Embryonic facial prominence (tissue), 1 donor: ENCODE measurements at regions not wholly inside any gene's neighbourhood (a gene's known extent, or its start where the extent isn't known, plus 50 kb on each side); places are given as distances from the start of the nearest gene placed in this dataset.

ENCODE experiments used
- DNase-seq: peaks from one replicate; pipeline ENCODE4 v3.0.0-alpha.2; 2016; ENCODE audit errors: extremely low spot score

- DNase-seq, result no peak
Observed at GRCh38 chr17:79398441-79398840, 212.4 kb downstream of the RBFOX3 start.

DNA sequence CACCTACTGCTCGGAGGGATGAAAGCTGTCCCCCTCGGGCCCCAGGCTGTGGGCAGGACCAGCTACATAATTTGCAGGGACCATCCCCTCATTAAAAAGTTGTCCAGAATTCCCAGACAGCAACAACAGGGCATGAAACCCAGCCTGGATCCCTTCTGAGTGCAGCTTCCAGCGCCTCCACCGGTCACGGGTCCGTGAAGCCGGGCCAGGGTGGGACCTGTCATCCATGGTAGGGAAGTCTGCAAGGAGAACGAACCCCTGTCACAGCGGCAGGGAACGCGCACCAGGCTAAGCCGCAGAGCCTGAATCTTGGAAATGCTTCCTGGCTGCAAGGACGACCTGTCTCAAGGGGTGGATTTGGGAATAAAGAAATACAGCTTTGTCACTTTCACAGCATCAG lies 214.2 kb downstream of the RBFOX3 start:
- no peak for DNase-seq

GRCh38 chr17:79395545-79395944 lies 215.3 kb downstream of the RBFOX3 start:
- DNase-seq, result no peak

DNA sequence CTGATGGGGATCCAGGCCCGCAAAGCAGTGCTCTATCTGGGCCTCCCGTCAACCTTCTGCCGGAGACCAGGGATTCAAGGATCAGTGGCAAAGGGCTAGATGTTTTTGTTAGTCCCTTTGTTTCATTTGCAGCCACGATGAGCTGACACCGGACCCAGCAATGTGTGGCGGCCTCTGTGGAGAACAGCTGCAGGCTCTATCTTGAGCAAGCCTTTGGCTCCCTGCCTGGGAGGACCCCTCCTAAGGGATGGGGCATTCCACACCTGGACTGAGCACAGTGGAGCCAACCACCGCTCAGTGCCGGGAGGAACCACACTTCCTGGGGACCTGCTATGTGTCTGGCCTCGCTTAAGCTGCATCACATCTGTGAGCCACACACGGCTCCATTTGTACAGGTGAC lies 215.8 kb downstream of the RBFOX3 start:
- no peak for DNase-seq

DNA sequence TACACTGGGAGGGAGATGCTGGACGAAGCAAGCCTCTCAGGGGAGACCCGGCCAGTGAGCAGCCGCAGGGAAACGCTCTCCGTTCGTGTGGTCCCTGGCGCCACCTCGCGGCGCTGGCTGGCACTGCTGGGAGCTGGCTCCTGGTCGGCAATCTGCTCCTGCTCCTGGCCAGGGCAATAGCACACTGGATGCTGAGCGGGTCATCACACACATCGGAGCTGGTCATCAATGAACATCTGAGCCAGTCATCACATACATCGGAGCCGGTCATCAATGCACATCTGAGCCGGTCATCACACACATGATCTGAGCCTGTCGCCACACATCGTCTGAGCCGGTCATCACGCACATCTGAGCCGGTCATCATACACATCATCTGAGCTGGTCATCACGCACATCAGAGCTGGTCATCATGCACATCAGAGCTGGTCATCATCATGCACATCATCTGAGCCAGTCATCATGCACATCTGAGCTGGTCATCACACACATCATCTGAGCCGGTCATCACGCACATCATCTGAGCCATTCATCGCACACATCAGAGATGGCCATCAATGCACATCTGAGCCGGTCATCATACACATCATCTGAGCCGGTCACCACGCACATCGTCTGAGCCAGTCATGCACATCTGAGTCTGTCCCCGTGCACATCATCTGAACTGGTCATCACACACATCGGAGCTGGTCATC lies 217.3 kb downstream of the RBFOX3 start:
- peak; percentile 45 for DNase-seq

- DNase-seq, result no peak
Observed at GRCh38 chr17:79392598-79392997, 218.3 kb downstream of the RBFOX3 start.

GRCh38 chr17:79391376-79392233 lies 219.2 kb downstream of the RBFOX3 start:
- DNase-seq, result peak; percentile 48

- no peak for DNase-seq
Observed at GRCh38 chr17:79389896-79390295, 221.0 kb downstream of the RBFOX3 start.

- no peak for DNase-seq
Observed at GRCh38 chr17:79388556-79389295, 222.1 kb downstream of the RBFOX3 start.

GRCh38 chr17:79387783-79388182 lies 223.1 kb downstream of the RBFOX3 start:
- no peak for DNase-seq

- DNase-seq, result no peak
Observed at GRCh38 chr17:79385962-79386563, 224.8 kb downstream of the RBFOX3 start.

DNA sequence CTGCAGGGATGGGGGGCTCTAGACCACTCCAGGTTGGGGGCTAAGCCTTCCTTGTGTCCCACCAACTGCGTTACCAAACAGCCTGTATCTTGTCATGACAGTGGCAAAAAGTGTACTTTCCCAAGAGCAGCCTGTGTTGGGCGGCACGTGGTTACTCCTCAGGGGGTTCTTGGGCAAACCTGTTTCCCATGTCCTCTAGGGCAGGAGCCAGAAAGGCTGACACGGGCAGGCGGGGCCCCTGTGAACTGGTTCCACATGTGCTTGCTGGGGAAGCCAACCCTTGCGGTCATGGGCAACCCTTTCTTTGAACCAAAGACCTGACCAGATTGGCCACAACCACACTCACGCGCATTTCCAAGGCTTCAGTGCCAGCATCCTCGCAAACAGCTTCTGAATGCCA lies 228.5 kb downstream of the RBFOX3 start:
- DNase-seq, result no peak

DNA sequence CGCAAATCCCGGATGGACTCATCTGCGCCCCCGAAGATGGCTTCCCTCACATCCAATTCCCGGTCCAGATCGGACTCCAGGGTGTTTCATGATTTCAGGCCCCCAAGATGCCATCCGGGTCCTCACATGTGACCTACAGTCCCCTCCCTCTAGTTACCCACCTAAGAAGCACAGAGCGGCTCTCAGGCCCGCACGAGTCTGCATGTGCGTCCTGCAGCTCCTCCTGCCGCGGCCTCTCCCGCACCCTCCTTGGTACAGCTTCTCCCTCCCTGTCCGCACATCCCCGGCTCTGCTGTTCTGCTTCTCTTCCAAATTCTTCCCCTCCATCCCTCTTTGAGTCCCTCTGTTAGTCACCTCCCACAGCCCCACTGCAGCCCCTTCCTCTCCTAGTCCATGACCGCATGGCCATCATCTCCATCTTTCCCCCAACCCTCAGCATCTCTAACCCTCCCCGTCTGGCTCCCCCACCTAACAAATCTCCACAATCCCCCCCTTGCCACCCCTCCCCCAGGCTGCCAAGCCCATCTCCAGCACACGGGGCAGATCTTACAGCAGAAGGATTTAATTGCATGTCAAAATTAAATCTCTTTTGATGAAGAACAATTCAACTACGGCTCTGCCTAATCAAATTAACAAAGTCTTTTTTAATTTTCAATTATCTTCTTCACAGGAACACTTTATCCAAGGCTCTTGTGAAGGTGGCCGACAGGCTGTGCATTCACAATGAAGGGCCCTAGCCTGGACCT lies 231.0 kb downstream of the RBFOX3 start:
- DNase-seq, result no peak

DNA sequence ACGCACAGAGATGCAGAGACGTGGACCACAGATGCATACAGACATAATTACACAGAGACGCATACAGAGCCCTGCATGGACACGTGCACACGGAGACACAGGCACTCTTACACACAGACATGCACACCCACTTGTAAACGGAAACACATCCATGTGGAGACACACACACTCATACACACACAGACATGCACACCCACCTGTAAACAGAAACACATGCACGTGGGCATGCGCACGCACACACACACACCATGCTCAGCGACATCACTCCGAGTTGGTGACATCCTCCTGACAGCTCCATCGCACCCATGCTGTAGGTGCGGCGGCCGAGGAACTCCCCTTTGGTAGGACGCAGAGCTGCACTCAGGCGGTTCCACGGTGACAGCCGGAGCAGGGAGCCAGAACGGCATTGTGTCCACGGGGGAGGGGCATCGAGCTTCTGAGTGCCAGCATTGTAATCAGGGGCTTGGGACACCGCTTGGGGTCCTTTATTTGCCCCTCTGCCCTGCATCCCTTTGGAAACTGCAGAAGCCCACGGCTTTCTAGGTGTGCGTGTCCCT lies 233.5 kb downstream of the RBFOX3 start:
- no peak for DNase-seq

GRCh38 chr17:79374807-79375206 lies 236.0 kb downstream of the RBFOX3 start:
- no peak for DNase-seq

DNA sequence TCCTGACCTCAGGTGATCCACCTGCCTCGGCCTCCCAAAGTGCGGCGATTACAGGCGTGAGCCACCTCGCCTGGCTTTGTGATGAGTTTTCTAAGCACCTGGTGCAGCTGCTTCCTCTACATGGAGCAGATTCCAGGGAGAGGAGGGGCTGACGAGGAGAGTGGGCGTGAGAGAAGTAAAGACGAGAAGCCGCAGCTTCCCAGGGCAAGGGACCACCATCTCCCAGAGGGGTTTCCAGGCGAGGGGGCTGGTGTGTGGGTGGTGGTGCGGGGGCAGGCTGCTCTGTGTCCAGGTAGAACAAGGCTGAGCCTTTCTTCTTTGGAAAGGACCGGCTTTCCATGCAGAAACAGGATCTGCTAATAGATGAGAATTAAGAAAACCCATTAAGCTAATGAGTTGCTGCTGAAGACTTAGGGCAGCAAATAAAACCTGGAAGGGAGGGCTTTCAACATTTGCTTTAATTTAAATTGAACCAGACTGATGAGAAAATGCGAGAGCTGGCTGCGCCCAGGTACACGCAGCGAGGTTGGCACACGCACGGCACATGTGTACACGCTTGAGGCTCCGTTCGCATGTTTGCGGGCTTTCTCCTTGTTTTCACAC lies 236.7 kb downstream of the RBFOX3 start:
- no peak for DNase-seq

DNA sequence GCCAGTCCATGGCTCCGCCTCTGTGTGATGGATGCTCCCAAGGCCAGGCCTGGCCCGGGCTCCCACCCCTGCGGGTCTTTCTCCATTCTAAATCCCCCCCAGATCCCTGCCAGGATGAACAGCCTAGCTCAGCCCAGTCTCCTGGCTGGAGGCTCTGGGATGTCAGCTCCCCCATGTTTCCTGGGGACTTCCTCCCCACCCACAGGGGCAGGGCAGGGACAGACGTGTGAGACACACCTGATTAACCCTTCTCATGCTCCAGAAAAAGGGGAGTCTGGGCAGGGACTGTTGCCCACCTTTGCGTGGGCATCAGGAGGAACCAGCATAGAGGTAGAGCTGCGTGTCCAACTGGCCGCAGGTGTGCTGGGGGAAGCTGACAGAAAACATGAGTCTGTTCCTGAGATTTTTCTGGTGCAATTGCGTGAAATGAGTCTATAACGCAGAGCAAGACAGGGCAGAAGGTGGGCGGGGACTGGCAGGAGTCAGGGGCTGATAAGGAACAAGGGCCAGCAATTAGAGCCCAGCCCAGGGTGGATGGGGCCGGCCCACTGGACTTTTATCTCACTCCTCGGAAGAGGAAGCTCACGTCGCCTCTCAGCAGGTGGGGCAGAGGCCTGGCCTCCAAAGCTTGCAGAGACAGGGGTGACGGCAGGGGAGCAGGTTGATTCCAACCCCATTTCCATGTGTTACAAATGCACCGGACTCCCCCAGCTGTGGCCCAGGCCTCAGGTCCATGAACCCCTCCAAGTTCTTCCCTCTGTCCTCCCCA lies 238.2 kb downstream of the RBFOX3 start:
- no peak for DNase-seq

DNA sequence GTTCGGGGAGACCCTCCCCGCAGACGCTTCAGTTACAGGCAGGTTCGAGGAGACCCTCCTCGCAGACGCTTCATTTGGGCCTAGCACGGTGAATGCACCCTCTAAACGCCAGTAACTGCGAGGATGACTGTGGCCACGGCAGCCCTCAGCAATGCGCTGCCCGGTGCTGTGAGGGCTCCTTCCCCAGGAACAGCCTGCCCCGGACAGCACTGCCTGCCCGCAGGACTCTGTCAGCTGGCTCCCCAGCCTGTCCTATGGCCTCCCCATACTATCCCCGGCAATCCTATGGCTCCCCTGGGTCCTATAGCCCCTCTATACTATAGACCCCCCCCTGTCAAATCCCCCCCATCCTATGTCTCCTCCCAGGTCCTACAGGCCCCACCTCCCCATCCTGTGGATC lies 238.9 kb downstream of the RBFOX3 start:
- no peak for DNase-seq

- no peak for DNase-seq
Observed at GRCh38 chr17:79370594-79370993, 240.3 kb downstream of the RBFOX3 start.

DNA sequence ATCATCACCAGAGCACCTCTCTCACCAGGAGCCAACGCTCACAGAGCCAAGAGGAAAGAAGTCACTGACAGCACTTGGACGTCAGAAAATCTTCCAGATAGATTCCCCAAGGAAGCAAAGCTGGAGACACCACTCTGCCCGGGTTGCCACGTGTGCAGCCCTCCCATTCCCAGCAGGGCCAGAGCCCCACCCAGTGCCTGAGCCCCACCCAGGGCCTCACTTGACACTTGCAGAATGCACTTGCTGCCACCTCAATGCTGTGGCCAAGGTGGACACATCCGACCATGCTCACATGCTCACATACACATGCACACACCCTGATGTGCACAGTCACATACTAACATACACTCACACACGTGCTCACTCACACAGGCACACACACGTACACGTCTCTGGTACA lies 240.7 kb downstream of the RBFOX3 start:
- no peak for DNase-seq
